Lower leg skin (tissue), 3 donors: ENCODE measurements at regions not wholly inside any gene's neighbourhood (a gene's known extent, or its start where the extent isn't known, plus 50 kb on each side); places are given as distances from the start of the nearest gene placed in this dataset.

Experiments used
- POLR2A ChIP-seq, 2 donors: fragments of 450-650 bp; IDR thresholded peaks; one replicate each; pipeline ENCODE4 v1.6.1; 2016 to 2017; ENCODE audit warnings: antibody characterized with exemption in 2 of 2, mild to moderate bottlenecking in 1 of 2, moderate library complexity in 1 of 2
- TF ChIP-seq, protein P1 (sequence below), 3 donors: fragments of 450-650 bp; IDR thresholded peaks; one replicate each; pipeline ENCODE4 v1.5.1; 2016; ENCODE audit warnings: antibody characterized with exemption in 3 of 3, mild to moderate bottlenecking in 3 of 3, moderate library complexity in 2 of 3

DNA sequence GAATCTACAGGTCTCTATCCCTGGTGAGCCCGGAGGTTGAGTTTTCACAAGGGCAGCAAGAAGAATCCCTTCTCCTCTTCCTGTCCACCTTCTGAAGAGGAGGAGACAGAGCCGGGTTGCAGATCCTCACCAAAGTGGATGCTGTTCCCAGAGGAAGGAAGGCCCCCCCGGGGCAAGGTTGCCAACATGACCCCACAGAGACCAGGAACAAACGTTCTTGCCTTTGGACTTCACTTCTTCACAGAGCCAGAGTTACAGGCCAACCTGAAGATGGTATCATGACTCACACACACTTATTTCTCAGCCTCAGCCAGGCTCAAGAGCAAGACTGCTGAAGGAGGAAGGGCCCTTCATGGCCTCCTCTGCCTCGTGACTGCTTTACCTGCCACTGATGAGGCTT lies 384.3 kb downstream of the CD83 start:
- TF ChIP-seq, protein P1, sequence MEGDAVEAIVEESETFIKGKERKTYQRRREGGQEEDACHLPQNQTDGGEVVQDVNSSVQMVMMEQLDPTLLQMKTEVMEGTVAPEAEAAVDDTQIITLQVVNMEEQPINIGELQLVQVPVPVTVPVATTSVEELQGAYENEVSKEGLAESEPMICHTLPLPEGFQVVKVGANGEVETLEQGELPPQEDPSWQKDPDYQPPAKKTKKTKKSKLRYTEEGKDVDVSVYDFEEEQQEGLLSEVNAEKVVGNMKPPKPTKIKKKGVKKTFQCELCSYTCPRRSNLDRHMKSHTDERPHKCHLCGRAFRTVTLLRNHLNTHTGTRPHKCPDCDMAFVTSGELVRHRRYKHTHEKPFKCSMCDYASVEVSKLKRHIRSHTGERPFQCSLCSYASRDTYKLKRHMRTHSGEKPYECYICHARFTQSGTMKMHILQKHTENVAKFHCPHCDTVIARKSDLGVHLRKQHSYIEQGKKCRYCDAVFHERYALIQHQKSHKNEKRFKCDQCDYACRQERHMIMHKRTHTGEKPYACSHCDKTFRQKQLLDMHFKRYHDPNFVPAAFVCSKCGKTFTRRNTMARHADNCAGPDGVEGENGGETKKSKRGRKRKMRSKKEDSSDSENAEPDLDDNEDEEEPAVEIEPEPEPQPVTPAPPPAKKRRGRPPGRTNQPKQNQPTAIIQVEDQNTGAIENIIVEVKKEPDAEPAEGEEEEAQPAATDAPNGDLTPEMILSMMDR (IDR thresholded peaks at IDR 0.05): no peak
- TF ChIP-seq POLR2A (IDR thresholded peaks at IDR 0.05): no peak
